ENCODE measurements at regions not wholly inside any gene's neighbourhood (a gene's known extent, or its start where the extent isn't known, plus 50 kb on each side); places are given as distances from the start of the nearest gene placed in this dataset.

DNA sequence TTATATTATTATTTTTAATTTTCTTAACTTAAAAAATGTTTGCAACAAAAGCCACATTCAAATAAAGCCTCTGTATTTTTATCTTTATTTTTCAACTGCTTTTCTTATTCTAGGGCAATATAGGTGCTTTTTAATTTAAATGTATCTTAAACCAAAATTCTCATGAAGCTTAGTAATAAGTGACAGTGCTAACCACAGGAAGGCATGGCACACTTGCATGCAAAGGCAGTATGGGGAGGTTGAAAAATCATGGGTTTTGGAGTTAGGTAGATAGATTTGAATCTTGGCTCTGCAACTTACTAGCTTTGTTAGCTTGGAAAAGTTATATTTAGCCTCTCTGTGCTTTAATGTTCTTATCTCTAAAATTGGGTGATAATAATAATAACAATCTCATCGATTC, 458.0 kb downstream of the DMAC1 start:
- Histone ChIP-seq H3F3A (replicated peaks; ENCODE audit: insufficient read depth) (no peaks in the 10 kb centered on the region), H3K9ac (no peak overlapping the region), H3K79me2 (ENCODE audit: insufficient read depth) (no peaks in the 10 kb centered on the region), H3K4me1 (ENCODE audit: control insufficient read depth in 1 of 2, insufficient read depth in 2 of 2, low read depth in 1 of 2, low read length in 1 of 2) (peaks cover 0 to 15% of the 10 kb centered on the region in 2 experiments; a peak in 2 of 4 replicates), H3K9me3 (no peaks in the 10 kb centered on the region), H3K9me2 (no peaks in the 10 kb centered on the region), H2AFZ (ENCODE audit: low read depth) (no peak overlapping the region), H3K27me3 (ENCODE audit: insufficient read depth) (no peaks in the 10 kb centered on the region), H3K4me2 (no peak overlapping the region), H3K36me3 (replicated peaks in 1 of 2; ENCODE audit: control insufficient read depth in 1 of 2, insufficient read depth in 2 of 2, low read length in 1 of 2) (no peaks in the 10 kb centered on the region), H3K27ac (ENCODE audit: low read depth in 2 of 2, low read length in 1 of 2) (no peak overlapping the region), H3K4me3 (ENCODE audit: low read depth in 2 of 2, low read length in 1 of 2) (no peak overlapping the region), H4K20me1 (ENCODE audit: insufficient read depth) (no peaks in the 10 kb centered on the region)
- ChIA-PET CTCF (interaction anchor here (0.7 to 1.8 kb wide), 6 partner anchors 17 to 289 kb away, joined by 3 to 7 read pairs (median 4); no protein-coding TSS in a partner anchor), POLR2A (no interaction called here)
- WGBS (ENCODE audit: low lambda C conversion rate), result 53% methylated on average over 1 of the region's 1 CpG
- TF ChIP-seq SMC3 (IDR thresholded peaks at IDR 0.05; ENCODE audit: low read depth, low read length) (no peak), RCOR1 (IDR thresholded peaks at IDR 0.05; ENCODE audit: low read length) (no peak), JUND (IDR thresholded peaks at IDR 0.05) (no peak), TAF1 (IDR thresholded peaks at IDR 0.05; ENCODE audit: borderline replicate concordance, low read depth, low read length) (no peak), RXRA (IDR thresholded peaks at IDR 0.05; ENCODE audit: borderline replicate concordance, low read depth) (no peak), MXI1 (IDR thresholded peaks at IDR 0.05; ENCODE audit: low read depth, low read length) (no peak), CHD2 (IDR thresholded peaks at IDR 0.05; ENCODE audit: low read length, partially characterized antibody) (no peak), RFX5 (IDR thresholded peaks at IDR 0.05; ENCODE audit: low read length) (no peak), GATA2 (CRISPR knock-in tag; IDR thresholded peaks at IDR 0.05) (no peak), POLR2AphosphoS5 (IDR thresholded peaks at IDR 0.05; ENCODE audit: low read depth, low read length) (no peak), IRF3 (IDR thresholded peaks at IDR 0.05; ENCODE audit: low read depth, low read length) (no peak), USF2 (IDR thresholded peaks at IDR 0.05; ENCODE audit: borderline replicate concordance, low read depth, low read length) (no peak), TCF12 (IDR thresholded peaks at IDR 0.05) (no peak), ELF1 (IDR thresholded peaks at IDR 0.05) (no peak), REST (IDR thresholded peaks at IDR 0.05; ENCODE audit: low read depth, low read length) (no peak), FOXM1 (IDR thresholded peaks at IDR 0.05; ENCODE audit: low read depth) (no peak), YY1 (IDR thresholded peaks at IDR 0.05; ENCODE audit: low read depth) (no peak), FOSL2 (IDR thresholded peaks at IDR 0.05; ENCODE audit: borderline replicate concordance, low read depth) (no peak), NFIC (IDR thresholded peaks at IDR 0.05; ENCODE audit: borderline replicate concordance) (no peak), SIN3A (IDR thresholded peaks at IDR 0.05; ENCODE audit: borderline replicate concordance, low read depth, low read length) (no peak)
- DNase-seq, result no peak

Measured in SK-N-SH (cell line).